Kidney (tissue), 13 donors: ENCODE measurements at regions not wholly inside any gene's neighbourhood (a gene's known extent, or its start where the extent isn't known, plus 50 kb on each side); places are given as distances from the start of the nearest gene placed in this dataset.

Experiments
- DNase-seq, 5 donors: peaks; one replicate each; pipeline ENCODE4 v3.0.0-alpha.2; 2013 to 2020
- FAIRE-seq: peaks from 2 replicates; lab custom pipeline; 2012; peaks lifted over from hg19 to GRCh38; lab: Jason Lieb, UNC
- H3K27ac ChIP-seq, 2 donors: one replicate each; pipeline ENCODE4 v1.7.0; 2013; ENCODE audit warnings: low read depth in 2 of 2, low read length in 2 of 2, inconsistent platforms in 1 of 2
- H3K27me3 ChIP-seq: one replicate; pipeline ENCODE4 v1.7.1; 2013; ENCODE audit warnings: low read length, inconsistent platforms; ENCODE audit not compliant: control insufficient read depth, insufficient read depth
- H3K36me3 ChIP-seq, 3 donors: one replicate each; pipeline versions ENCODE4 v1.7.0 to v1.7.1; 2013; ENCODE audit warnings: low read length in 3 of 3, control low read depth in 1 of 3, inconsistent platforms in 1 of 3; ENCODE audit not compliant: insufficient read depth in 3 of 3, control insufficient read depth in 2 of 3
- H3K4me1 ChIP-seq, 3 donors: one replicate each; pipeline versions ENCODE4 v1.7.0 to v1.7.1; 2013; ENCODE audit warnings: low read length in 3 of 3, inconsistent platforms in 1 of 3, low read depth in 1 of 3; ENCODE audit not compliant: control insufficient read depth in 2 of 3, insufficient read depth in 2 of 3
- H3K4me3 ChIP-seq, 3 donors: one replicate each; pipeline versions ENCODE4 v1.7.0 to v1.8.1; 2013; ENCODE audit warnings: low read length in 3 of 3, control low read depth in 1 of 3, inconsistent platforms in 1 of 3
- H3K9ac ChIP-seq, 3 donors: one replicate each; pipeline versions ENCODE4 v1.7.0 to v1.7.1; 2013; ENCODE audit warnings: low read length in 3 of 3, control low read depth in 1 of 3, inconsistent platforms in 1 of 3
- H3K9me3 ChIP-seq, 3 donors: one replicate each; pipeline versions ENCODE4 v1.7.0 to v1.7.1; 2013; ENCODE audit warnings: low read length in 3 of 3, control low read depth in 1 of 3, inconsistent platforms in 1 of 3; ENCODE audit not compliant: control insufficient read depth in 2 of 3, insufficient read depth in 1 of 3
- intact Hi-C: fragments of 100-400 bp; cut with DNase I; formaldehyde crosslinking; loops from one replicate; pipeline ENCODE4 v1.11.1; 2022
- TF ChIP-seq, protein P1 (sequence below): IDR thresholded peaks from 3 replicates; pipeline ENCODE4 v1.5.1; 2012; ENCODE audit warnings: mild to moderate bottlenecking, moderate library complexity, borderline replicate concordance; ENCODE audit not compliant: insufficient read depth; ENCODE audit errors: extremely low read depth
- donor health status: control.
- donor health status: control.
- donor health status: control.
- donor health status: control.
- donor health status: control.
- donor health status: DM: yes; HTN: yes; CAD: no.
- donor health status: Normal renal cell carcinoma (clear cell type).

DNA sequence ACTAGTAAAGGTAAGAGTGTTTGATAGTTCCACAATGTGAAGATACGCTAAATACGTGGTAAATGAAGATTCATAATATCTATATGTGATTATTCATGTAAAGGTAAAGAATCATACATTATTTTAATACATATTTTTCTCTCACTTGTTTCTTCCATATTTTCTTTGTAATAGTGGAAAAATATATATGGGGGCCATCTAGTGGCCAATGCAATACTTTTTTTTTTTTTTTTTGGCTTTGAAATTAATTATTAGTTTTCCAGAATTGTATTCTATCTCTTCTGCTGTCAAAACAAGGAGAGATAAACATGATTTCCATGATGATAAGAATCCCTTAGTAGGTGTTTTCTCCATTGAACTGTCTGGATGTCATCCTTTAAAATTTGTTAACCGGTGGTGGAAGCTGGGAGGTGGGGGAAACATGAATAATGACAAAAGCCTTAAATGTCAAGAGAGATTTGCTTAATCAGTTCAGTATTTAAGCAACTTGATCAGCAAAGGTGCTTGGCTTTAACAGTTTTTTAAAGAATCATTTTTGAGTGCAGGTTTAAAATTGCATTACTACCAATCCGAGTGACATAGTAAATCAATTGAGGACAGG, 508.7 kb upstream of the HTR2C start:
- intact Hi-C loops, result no loop called here
- no peak for DNase-seq
- Histone ChIP-seq H3K36me3 (no peaks in the 10 kb centered on the region), H3K27me3 (no peaks in the 10 kb centered on the region), H3K9ac (no peak overlapping the region), H3K9me3 (no peaks in the 10 kb centered on the region), H3K27ac (no peak overlapping the region), H3K4me3 (no peak overlapping the region), H3K4me1 (no peaks in the 10 kb centered on the region)
- FAIRE-seq, result no peak
- TF ChIP-seq, protein P1, sequence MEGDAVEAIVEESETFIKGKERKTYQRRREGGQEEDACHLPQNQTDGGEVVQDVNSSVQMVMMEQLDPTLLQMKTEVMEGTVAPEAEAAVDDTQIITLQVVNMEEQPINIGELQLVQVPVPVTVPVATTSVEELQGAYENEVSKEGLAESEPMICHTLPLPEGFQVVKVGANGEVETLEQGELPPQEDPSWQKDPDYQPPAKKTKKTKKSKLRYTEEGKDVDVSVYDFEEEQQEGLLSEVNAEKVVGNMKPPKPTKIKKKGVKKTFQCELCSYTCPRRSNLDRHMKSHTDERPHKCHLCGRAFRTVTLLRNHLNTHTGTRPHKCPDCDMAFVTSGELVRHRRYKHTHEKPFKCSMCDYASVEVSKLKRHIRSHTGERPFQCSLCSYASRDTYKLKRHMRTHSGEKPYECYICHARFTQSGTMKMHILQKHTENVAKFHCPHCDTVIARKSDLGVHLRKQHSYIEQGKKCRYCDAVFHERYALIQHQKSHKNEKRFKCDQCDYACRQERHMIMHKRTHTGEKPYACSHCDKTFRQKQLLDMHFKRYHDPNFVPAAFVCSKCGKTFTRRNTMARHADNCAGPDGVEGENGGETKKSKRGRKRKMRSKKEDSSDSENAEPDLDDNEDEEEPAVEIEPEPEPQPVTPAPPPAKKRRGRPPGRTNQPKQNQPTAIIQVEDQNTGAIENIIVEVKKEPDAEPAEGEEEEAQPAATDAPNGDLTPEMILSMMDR, result no peak

DNA sequence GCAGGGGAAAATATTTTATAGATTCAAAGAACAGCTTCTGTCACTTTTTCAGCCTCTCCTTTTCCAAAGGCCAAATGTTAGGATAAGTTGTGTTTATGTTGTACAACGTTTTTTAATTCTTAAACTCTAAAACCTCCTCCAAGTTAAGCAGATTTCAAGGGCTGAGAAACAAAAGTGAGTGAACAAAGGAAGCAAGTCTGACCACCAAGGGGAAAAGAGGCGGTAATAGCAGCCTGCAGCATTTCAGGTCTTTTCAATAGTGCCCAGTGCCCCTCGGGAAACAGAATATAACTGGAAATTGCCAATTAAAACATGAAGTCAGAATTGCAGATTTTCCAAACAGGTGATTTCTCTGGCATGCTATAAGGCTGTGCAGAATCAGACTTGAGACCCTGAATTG, 510.0 kb upstream of the HTR2C start:
- TF ChIP-seq, protein P1, result no peak
- FAIRE-seq, result no peak

DNA sequence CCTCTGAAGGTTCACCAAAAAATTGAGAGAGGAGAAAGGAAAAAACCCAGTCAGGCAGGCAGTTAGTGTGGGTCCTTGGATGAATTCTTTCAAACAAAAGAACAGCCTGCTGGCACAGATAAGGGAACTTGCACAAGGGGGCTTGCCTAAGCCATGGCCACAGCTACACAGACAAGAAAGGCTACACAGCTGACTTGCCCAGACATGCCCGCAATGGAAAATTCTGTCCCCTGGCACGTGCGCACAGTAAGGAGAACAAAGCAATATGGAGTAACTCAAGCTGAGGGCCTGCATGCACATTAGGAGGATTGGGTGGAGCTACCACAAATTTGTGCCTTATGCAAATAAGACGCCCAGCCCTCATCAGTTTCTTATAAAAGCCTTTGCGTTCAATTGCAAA, 512.5 kb upstream of the HTR2C start:
- no peak overlapping the region for H3K4me3 ChIP-seq
- H3K9me3 ChIP-seq, result no peaks in the 10 kb centered on the region
- FAIRE-seq, result no peak
- no peak overlapping the region for H3K27ac ChIP-seq
- intact Hi-C loops, result no loop called here
- TF ChIP-seq, protein P1, result no peak
- no peaks in the 10 kb centered on the region for H3K36me3 ChIP-seq
- no peak overlapping the region for H3K9ac ChIP-seq
- H3K4me1 ChIP-seq, result no peaks in the 10 kb centered on the region
- H3K27me3 ChIP-seq, result no peaks in the 10 kb centered on the region
- DNase-seq, result no peak

More for the DNA sequence above, 510.0 kb upstream of the HTR2C start:
- Histone ChIP-seq H3K36me3 (no peaks in the 10 kb centered on the region), H3K27ac (no peak overlapping the region), H3K4me1 (no peaks in the 10 kb centered on the region), H3K27me3 (no peaks in the 10 kb centered on the region), H3K9me3 (no peaks in the 10 kb centered on the region), H3K9ac (no peak overlapping the region), H3K4me3 (no peak overlapping the region)
- DNase-seq, result no peak
- intact Hi-C loops, result no loop called here

DNA sequence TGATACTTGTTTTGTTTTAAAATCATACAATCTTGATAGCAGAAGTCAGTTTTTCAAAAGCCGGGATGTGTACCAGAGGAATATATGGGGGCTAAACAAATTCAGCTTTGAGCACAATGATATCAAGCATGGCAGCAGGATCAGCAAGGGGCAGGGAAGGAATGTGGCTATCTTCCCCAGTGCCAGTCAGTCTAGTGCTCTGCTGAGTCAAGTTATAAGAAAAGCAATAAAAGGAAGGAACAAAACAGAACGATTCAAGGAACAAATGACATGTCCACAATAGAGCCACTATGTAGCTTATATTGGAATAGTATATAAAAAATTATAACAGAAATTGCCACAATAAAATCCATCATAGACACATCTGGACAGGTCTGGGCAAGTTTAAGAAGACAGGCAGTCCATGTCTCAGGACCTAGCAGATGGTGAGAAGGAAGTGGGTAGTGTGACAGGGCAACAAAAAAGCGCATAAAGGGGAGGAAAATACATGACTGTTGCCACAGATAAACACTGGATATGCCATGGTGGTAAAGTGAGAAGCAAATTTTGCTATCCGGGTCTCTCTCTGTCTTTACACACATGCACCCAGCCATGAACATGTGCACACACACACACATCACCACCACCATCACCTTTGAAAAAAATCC, 518.2 kb upstream of the HTR2C start:
- Histone ChIP-seq H3K4me3 (no peak overlapping the region), H3K4me1 (no peaks in the 10 kb centered on the region)
- no peak for FAIRE-seq

More for the DNA sequence above, 518.2 kb upstream of the HTR2C start:
- H3K27me3 ChIP-seq, result no peaks in the 10 kb centered on the region
- H3K36me3 ChIP-seq, result no peaks in the 10 kb centered on the region
- no peak overlapping the region for H3K27ac ChIP-seq
- no peak for DNase-seq
- intact Hi-C loops, result no loop called here
- no peaks in the 10 kb centered on the region for H3K9me3 ChIP-seq
- no peak overlapping the region for H3K9ac ChIP-seq
- TF ChIP-seq, protein P1, result no peak
